ENCODE measurements at regions not wholly inside any gene's neighbourhood (a gene's known extent, or its start where the extent isn't known, plus 50 kb on each side); places are given as distances from the start of the nearest gene placed in this dataset.
"Not testable (repeated sequence)": the region's sequence is repeated elsewhere in the genome, so short reads cannot be mapped to it uniquely, and the experiment has no call there.

DNA sequence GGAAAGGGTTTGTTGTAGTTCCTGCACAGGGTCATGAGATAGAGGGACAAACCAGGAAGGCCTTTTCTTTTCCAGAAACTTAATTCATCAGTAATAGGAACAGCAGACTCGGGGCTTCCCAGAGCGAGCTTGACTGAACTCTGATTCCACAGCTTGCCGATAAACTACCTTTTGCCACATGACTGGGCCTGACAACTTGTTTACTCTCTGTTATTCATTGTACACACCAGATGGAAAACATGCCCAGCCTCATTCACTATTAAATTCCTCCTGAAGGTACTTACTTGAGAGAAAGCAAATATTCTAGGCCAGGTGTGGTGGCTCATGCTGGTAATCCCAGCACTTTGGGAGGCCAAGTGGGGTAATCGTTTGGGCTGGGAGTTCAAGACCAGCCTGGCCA lies 77.1 kb upstream of the FGFR2 start:
- Histone ChIP-seq H3K9me3 (no peaks in the 10 kb centered on the region), H3K27me3 (no peaks in the 10 kb centered on the region), H3K36me3 (no peaks in the 10 kb centered on the region), H3K4me3 (no peak overlapping the region), H3K4me1 (no peaks in the 10 kb centered on the region), H3K27ac (no peak overlapping the region)
- no peak for DNase-seq
- TF ChIP-seq, protein P1, sequence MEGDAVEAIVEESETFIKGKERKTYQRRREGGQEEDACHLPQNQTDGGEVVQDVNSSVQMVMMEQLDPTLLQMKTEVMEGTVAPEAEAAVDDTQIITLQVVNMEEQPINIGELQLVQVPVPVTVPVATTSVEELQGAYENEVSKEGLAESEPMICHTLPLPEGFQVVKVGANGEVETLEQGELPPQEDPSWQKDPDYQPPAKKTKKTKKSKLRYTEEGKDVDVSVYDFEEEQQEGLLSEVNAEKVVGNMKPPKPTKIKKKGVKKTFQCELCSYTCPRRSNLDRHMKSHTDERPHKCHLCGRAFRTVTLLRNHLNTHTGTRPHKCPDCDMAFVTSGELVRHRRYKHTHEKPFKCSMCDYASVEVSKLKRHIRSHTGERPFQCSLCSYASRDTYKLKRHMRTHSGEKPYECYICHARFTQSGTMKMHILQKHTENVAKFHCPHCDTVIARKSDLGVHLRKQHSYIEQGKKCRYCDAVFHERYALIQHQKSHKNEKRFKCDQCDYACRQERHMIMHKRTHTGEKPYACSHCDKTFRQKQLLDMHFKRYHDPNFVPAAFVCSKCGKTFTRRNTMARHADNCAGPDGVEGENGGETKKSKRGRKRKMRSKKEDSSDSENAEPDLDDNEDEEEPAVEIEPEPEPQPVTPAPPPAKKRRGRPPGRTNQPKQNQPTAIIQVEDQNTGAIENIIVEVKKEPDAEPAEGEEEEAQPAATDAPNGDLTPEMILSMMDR (IDR thresholded peaks at IDR 0.05), result no peak
- TF ChIP-seq POLR2A (IDR thresholded peaks at IDR 0.05), result no peak
- intact Hi-C loops (cut with DNase I; ENCODE audit: low total_unique reads), result no loop called here

DNA sequence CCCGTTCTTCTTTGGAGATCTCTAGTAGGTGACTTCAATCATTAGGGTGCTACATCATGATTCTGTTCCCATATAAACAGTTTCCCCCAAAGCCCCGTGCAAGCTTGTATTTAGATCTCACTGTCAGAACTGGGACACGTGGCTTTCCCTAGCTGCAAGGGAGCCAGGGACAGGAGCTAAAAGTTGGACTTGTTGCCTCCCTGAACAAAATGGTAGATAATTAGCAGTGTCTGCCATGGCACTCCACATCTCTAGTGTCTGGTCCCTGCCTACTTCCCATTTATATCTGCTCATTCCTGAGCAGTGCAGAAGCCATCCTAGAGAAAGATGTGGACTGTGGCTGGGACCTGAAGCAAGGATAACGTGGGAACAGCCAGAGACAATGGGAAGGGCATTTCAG lies 76.6 kb upstream of the FGFR2 start:
- TF ChIP-seq POLR2A (IDR thresholded peaks at IDR 0.05), result no peak
- TF ChIP-seq, protein P1 (IDR thresholded peaks at IDR 0.05), result no peak
- Histone ChIP-seq H3K9me3 (no peaks in the 10 kb centered on the region), H3K4me1 (no peaks in the 10 kb centered on the region), H3K27ac (no peak overlapping the region), H3K27me3 (no peaks in the 10 kb centered on the region), H3K4me3 (no peak overlapping the region), H3K36me3 (no peaks in the 10 kb centered on the region)
- no peak for DNase-seq
- intact Hi-C loops (cut with DNase I; ENCODE audit: low total_unique reads), result no loop called here

DNA sequence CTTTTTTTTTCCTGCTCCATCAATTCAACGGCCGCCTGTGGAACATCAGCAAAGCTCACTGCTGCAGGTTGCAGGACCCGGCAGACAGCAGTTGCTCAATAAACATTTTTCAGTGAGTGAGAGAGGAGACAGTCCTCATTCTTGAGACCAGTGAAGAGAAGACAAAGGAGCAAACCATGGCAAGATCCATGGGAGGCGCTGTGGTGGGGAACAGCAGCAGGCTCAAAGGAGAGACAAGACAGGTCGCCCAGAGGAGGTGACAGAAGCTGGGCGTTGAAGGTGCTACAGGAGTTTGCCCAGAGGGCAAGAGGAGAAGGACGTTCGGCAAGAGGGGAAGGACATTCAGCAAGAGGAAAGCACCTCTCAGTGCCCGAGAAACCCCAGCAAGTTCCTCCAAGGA lies 74.5 kb upstream of the FGFR2 start:
- H3K27ac ChIP-seq, result no peak overlapping the region
- H3K36me3 ChIP-seq, result no peaks in the 10 kb centered on the region
- no peak overlapping the region for H3K4me3 ChIP-seq
- DNase-seq, result no peak
- intact Hi-C loops (cut with DNase I; ENCODE audit: low total_unique reads), result no loop called here
- no peak for TF ChIP-seq POLR2A (IDR thresholded peaks at IDR 0.05)
- TF ChIP-seq, protein P1 (IDR thresholded peaks at IDR 0.05), result no peak
- no peaks in the 10 kb centered on the region for H3K27me3 ChIP-seq
- no peaks in the 10 kb centered on the region for H3K4me1 ChIP-seq
- no peaks in the 10 kb centered on the region for H3K9me3 ChIP-seq

DNA sequence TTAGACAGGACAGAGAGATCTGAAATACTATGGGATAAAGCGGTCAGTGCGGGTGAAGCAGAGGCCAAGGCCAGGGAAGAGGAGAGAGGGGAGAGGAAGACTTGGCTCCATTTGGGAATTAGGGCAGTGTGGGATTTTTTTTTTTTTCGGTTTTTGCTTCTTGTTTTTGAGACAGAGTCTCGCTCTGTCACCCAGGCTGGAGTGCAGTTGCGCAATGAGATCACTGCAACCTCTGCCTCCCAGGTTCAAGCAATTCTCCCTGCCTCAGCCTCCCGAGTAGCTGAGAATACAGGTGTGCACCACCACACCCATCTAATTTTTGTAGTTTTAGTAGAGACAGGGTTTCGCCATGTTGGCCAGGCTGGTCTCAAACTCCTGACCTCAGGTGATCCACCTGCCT lies 71.6 kb upstream of the FGFR2 start:
- H3K27me3 ChIP-seq; H3K4me3 ChIP-seq; H3K27ac ChIP-seq; H3K4me1 ChIP-seq; H3K9me3 ChIP-seq; DNase-seq; intact Hi-C loops (cut with DNase I; ENCODE audit: low total_unique reads); H3K36me3 ChIP-seq: not testable (repeated sequence)

DNA sequence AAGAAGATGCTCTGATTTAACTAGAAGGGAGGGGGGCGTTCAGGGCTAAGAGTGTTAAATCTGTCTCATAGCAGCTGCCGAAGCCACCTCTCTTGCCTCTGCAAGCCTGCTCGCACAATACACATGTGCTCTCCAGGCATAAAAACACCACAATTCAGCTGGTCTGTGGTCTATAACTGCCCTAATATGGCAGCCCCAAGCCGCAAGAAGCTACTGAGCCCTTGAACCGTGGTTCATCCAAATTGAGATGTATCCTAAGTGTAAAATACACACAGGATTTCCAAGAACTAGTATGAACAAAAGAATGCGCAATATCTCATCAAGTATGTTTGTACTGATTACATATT lies 70.8 kb upstream of the FGFR2 start:
- DNase-seq, result no peak
- H3K4me3 ChIP-seq, result no peak overlapping the region
- TF ChIP-seq, protein P1 (IDR thresholded peaks at IDR 0.05), result no peak
- no peak for TF ChIP-seq POLR2A (IDR thresholded peaks at IDR 0.05)
- intact Hi-C loops (cut with DNase I; ENCODE audit: low total_unique reads), result no loop called here
- no peaks in the 10 kb centered on the region for H3K27me3 ChIP-seq
- peak overlapping the region; percentile 89 to 93 for H3K27ac ChIP-seq
- no peaks in the 10 kb centered on the region for H3K9me3 ChIP-seq
- H3K36me3 ChIP-seq, result no peaks in the 10 kb centered on the region
- H3K4me1 ChIP-seq, result no peaks in the 10 kb centered on the region

DNA sequence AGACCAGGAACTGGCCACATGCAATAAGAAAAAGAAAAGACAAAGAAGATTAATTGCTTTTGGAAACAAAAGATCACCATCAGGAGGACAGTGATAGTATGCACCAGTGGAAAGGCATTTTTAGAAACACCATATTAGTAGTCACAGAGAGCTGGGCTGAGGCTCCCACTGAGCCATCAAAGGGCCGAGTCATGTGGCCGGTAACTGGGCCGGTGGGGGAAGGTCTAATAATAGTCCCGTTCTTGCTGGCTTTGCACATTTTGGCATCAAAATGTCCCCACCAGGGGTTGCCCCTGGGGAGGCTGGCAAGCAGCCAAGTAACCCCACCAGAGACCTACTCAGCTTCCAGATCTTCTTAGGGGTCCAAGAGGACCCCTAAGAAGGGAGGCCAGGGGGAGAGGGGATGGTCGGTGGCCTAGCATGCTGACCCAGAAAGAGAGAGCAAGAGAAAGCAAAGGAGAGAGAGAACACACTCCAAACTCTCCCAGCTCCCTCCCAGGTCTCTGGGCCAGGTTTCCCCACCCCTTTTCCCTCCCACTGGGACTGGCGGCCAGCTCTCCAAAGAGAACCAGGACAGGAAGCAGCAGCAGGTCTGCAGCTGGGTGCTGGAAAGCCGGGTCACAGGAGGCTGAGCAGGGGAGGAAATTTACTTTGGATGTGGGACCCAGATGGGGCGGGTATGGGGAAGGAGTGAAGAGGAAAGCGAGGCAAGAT lies 70.2 kb upstream of the FGFR2 start:
- intact Hi-C loops (cut with DNase I; ENCODE audit: low total_unique reads), result no loop called here
- Histone ChIP-seq H3K27me3 (no peaks in the 10 kb centered on the region), H3K4me3 (peak overlapping the region in 1 of 2 donors; percentile 12)

More for the DNA sequence above, 70.2 kb upstream of the FGFR2 start:
- Histone ChIP-seq H3K9me3 (no peaks in the 10 kb centered on the region), H3K36me3 (no peaks in the 10 kb centered on the region), H3K27ac (peak overlapping the region; percentile 89 to 93), H3K4me1 (no peaks in the 10 kb centered on the region)
- TF ChIP-seq, protein P1 (IDR thresholded peaks at IDR 0.05), result peak in 1 of 4 experiments; percentile 15
- no peak for TF ChIP-seq POLR2A (IDR thresholded peaks at IDR 0.05)
- DNase-seq, result peak; percentile 79 to 85

Measured in uterus (tissue), 3 donors.